GOT3 (cell line): ENCODE measurements at regions not wholly inside any gene's neighbourhood (a gene's known extent, or its start where the extent isn't known, plus 50 kb on each side); places are given as distances from the start of the nearest gene placed in this dataset.
"Not testable (repeated sequence)": the region's sequence is repeated elsewhere in the genome, so short reads cannot be mapped to it uniquely, and the experiment has no call there.

Experiments
- DNase-seq: peaks from one replicate; lab custom pipeline; 2025; ENCODE audit warnings: mixed read lengths; lab: John Stamatoyannopoulos, UW

DNA sequence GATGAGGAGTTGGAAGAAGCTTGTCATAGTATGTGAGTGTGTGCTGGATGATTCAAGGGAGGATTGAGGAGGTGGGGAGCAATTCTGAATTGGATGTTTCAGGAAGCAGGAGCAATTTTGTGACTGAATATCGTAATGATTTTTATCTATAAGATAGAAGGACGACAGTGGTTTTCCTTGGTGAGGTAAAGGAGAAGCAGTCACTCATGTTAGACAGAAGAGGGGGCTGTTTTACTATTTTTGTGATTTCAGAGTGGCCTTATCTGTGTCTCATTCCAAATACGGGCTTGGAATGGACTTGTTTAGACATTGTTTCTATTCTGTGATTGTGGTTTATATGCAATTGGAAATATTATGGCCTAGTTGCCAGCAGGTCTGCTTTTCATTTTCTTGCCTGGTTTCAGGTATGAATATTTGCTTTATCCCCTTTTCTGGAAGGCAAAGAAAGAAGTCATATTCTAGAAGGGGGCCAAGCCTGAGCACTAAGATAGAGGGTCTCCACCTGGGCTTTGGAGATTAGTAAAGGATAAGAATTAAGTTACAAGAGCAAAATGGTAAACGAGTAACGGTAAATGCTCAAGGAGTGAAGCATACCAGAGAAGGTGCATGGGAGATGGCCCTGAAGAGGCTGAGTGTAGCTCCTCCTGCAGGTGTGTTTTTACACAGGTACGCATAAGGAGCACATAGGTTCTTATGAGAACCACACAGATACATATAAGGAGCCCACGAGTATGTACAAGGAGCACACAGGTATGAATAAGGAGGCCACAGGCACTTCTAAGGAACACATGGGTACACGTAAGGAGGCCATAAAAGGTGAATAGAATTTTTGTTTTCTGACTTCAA, 124.6 kb upstream of the KCNAB1 start:
- no peak for DNase-seq

DNA sequence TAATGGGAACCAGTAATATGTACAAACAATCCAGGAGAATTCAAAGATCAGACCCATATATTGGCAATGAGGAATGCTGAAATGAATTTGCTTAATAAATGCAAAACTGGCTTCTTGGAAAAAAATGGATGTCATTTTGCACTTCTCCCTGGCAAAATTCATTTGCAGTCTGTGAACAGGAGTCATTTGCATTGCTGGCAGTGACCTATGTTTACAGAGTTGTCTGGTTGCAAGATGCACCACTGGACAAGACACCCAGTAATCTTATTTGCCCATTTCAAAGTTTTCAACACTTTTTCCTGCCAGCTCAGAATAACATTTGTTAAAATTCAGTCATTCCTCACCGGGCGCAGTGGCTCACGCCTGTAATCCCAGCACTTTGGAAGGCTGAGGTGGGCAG, 123.5 kb upstream of the KCNAB1 start:
- no peak for DNase-seq

DNA sequence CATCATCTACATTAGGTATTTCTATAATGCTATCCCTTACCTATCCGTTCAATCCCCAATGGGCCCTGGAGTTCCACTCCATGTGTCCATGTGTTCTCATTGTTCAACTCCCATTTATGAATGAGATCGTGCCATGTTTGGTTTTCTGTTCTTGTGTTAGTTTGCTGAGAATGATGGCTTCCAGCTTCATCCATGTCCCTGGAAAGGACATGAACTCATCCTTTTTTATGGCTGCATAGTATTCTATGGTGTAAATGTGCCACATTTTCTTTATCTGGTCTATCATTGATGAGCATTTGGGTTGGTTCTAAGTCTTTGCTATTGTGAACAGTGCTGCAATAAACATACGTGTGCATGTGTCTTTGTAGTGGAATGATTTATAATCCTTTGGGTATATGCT, 122.2 kb upstream of the KCNAB1 start:
- not testable (repeated sequence) for DNase-seq

DNA sequence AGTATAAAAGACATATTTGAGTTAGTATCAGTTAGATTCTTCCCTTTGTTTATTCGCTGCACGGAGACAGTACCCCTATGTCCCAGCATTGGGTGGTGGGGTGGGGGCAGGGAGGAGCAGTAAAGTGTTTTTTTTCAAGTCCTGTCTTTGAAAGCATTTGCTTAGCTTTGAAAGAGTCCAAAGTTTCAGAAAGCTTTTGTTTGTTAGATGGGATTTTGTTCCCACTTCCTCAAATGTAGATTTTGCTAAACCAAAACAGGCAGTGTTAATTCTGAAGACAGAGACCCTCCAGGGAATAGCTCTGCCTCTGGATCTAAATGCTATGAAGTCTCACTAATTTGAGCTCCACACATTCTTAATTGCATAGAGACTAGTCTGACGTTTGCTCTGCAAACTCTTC, 114.6 kb upstream of the KCNAB1 start:
- no peak for DNase-seq

DNA sequence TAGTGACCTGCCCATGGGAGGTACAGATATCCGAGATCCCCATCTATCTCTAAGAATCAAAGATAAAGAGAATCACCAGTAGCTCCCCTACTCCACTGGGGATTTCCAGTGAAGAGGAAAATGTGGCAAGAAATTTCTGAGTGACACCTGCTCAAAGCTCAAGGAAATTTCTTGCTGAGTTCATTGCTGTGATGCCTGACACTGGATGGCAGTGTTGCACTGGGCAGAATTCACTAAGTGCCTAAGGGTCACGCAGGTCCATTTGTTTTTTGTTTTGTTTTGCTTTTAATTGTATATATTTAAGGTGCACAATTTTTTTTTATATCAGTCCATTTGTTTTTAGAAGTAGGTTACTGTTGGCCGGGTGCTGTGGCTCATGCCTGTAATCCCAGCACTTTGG, 109.5 kb upstream of the KCNAB1 start:
- DNase-seq, result no peak

DNA sequence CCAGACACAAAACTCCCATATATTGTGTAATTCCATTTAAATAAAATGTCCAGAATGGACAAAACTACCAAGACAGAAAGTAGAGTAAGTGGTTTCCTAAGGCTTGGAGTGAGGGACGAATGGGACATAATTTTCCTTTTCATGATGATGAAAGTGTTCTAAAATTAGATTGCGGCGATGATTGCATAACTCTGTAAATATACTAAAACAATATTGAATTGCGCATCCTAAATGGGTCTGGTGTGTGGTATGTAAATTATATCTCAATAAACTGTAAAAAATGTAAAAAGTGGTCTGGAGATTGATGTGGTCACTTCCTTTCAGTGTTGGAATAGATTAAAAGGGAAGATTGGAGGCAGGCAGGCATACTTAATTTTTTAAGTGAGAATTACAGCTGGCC, 105.9 kb upstream of the KCNAB1 start:
- no peak for DNase-seq

DNA sequence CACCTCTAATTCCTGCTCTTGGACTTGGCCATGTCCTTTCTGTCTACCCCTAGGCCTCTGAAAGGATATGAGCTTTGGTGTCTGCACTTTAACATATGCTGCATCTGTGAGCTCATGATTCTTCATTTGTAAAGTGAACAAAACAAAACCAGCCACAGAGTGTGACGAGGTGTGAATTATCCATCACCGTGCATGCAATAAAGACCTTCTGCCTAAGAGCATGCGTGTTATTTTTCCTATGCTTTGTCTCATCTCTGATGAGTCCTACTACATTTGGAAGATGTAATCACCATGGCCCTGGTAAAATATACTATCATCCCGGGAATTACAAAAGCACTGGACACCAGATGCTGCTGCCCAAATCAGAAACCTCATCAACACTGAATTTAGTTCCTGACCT, 103.5 kb upstream of the KCNAB1 start:
- no peak for DNase-seq

DNA sequence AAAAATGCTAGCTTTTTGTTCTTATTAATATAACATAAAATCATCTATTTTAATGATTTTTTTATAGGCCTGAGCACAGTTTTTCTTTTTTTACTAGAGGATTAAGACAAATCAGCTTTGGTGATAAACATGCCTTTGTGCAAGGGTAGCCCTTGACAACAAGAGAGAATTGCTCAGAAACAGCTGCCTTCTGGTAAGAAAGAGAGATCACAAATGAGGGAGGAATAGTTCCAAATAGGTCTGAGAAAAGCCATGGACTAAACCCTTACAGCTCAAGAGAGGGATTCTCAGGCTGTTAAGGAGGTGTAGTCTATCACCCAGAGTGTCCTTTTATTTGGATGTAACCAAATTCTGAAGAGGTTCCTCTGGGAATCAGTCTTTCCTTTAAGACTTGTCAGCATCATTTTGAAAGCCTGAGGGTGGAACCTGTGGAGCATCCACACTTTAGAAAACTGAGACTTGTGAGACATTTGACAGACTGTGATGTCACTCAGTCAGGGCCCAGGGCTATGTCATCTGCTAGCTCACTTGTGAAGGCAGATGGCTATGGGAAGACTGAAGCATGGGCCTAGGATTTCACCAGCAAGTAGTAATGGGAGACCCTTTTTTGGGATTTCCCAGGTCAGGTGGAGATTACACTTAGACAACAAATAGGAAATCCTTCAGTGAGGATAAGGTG, 102.9 kb upstream of the KCNAB1 start:
- DNase-seq, result no peak

DNA sequence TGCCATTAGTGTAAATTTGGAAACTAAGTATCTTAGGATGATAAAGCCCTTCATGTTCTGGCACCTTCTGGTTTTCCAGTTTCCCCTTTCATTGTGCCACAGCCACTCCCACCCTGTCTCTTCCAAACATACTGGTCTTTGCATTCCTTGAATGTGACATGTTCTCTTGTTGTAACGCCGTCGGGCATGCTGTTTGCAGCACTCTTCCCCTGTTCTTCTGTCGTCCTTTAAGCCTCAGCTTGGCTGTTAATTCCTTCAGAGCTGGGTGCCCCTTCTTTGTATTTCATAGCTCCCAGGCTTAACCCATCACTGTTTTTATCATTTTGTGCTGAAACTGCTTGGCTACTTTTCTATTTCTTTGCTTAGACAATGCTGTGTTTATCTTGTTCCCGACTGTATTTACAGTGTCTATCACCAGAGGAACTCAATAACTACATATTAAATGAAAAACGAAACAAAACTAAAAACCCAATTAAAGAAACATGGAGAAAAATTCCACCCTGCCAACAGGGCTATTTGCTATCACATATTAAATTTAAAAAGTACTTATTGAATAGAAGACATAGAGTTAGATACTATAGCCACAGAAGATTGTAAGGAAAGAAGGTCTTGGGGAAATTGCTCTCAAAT, 95.4 kb upstream of the KCNAB1 start:
- no peak for DNase-seq

DNA sequence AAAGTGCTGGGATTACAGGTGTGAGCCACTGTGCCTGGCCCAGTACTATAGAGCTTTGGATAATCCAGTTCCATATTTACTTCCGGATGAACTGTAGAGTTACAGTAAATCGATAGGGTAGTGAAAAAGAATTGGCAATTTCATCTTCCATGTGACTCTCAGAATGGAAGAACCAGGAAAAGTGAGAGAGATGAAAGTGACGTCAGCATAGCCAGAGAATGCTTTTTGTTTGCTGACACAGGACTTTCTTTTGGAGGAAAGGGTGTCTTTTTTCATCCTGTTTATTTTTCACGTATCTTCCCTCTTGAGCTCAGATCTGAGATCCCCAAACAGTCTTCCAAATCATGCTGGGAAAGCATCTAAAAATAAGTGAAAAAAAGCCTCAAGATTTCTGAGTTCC, 91.2 kb upstream of the KCNAB1 start:
- DNase-seq, result no peak

DNA sequence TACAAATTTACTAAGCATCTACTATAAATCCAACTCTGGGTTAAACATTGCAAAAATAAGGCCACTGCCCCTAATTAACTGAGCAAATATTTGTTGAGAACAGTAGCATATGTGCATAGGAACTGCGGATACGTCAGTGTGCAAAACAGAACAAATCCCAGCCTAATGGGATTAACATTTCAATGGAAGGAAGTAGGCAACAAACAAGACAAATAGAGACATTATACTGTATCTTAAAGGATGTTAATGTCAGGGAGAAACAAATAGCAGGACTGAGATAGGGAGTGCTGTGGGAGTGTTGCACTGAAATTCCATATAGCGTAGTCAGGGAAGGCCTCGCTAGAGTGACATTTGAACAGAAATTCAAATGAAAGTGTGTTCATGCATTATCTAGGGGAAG, 89.7 kb upstream of the KCNAB1 start:
- no peak for DNase-seq

DNA sequence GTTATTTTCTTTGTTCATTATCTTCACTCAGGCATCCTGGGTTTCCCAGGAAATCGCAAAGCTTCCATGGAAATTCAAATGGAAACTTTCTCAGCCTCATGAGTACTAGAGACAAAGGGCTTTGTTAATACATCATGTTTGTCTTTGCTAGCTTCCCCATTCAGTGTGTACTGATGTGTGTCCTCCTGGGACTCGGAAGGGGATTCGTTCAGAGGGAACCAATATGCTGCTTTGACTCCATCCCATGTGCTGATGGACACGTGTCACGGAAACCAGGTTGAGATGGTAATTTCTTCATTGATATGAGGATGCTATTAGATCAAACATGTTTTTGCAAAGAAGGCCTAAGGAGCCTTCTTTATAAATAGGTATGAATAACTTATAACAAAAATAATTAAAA, 87.0 kb upstream of the KCNAB1 start:
- DNase-seq, result no peak

DNA sequence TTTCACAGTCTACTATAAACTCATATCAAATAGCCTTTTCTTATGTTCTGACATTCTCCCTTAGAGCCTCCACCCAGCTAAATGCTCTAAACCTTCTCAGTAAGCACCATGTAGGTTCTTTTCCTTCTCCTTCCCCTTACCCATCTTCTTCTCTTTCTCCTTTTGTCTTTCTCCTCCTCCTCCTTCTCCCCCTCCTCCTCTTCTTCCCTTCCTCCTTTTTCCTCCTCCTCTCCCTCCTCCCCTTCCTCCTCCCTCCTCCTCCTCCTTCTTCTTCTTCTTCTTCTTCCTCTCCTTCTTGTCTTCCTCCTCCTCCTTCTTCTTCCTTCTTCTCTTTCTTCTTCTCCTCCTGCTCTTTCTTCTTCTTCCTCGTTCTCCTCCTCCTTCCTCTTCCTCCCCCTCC, 85.2 kb upstream of the KCNAB1 start:
- no peak for DNase-seq

DNA sequence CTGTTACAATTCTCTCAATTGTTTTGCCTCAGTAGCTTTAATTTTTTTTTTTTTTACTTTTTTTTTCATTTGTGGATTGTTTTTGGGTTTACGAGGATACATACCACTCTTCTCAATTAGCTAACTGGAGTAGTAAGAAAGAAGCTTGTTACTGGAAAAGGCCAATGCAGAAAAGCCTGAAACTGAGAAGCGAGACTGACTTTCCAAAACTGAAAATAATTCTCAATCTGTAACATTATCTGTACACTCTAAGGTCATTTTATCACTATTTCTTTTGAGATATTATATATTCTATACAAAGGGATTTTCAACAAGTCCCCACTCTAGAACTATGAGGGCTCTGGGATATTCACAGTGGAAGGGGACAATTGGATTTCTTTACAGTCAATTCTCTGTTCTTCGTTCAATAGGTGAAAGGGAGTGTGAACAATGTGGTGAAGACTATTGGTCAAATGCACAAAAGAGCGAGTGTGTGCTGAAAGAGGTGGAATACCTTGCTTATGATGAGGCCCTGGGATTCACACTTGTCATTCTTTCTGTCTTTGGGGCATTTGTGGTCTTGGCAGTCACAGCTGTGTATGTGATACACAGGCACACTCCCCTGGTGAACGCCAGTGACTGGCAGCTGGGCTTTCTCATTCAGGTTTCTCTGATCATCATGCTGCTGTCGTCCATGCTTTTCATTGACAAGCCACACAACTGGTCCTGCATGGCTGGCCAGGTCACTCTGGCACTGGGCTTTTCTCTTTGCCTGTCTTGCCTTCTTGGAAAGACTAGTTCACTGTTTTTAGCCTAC, 83.9 kb upstream of the KCNAB1 start:
- no peak for DNase-seq

DNA sequence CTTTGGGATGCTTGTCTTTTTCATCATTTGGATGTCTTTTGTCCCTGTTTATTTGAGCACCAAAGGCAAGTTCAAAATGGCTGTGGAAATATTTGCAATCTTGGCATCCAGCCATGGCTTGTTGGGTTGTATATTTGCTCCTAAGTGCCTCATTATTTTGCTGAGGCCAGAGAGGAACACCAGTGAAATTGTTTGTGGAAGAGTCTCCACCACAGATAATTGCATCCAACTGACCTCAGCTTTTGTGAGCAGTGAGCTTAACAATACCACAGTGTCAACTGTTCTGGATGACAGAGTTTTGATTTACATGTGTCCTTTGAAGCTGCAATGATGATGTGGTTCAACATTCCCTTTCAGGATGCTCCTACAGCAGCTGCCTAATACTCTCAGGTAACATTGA, 83.0 kb upstream of the KCNAB1 start:
- DNase-seq, result no peak

DNA sequence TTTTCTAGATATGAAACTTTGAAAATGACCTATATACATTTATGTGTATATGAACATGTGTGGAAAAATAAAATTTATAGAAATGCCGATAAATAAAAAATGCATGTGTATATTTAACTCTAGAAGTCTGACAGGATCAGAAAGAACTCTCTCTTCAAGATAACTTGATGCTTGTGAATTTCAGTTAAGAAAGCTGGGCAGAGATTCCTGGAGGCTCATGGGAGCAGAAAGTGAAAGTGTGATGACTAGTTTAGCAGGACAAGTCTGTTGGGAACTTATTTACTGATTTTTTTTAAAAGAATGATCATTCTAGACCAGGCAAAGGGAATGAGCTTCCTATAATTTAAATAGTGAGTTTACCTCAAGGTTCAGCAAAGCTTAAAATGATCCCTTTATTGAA, 81.5 kb upstream of the KCNAB1 start:
- DNase-seq, result no peak

DNA sequence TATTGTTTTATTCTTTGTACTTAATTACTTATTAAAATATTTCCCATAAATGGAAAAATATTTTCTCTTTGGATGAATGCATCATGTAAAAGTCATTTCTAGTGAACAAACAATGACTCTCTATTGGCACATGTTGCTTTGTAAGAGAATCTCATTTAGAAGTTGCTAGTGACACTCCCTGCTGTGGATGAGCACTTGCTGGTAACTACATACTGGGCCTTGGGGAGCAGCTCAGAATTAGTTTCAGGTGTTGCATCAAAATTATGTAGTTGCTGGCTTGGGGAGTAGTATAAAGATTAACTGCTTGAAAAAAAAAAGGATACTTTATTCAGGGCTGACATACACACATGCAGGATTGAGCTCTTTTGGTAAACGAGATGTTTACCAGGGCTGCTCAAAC, 80.3 kb upstream of the KCNAB1 start:
- DNase-seq, result no peak

DNA sequence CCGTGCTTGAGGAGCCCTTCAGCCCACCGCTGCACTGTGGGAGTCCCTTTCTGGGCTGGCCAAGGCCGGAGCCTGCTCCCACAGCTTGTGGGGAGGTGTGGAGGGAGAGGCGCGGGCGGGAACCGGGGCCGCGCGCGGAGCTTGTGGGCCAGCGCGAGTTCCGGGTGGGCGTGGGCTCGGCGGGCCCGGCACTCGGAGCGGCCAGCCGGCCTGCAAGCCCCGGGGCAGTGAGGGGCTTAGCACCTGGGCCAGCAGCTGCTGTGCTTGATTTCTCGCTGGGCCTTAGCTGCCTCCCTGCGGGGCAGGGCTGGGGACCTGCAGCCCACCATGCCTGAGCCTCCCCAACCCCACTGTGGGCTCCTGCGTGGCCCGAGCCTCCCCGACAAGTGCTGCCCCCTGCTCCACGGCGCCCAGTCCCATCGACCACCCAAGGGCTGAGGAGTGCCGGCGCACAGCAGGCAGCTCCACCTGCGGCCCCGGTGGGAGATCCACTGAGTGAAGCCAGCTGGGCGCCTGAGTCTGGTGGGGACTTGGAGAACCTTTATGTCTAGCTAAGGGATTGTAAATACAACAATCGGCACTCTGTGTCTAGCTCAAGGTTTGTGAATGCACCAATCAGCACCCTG, 79.0 kb upstream of the KCNAB1 start:
- not testable (repeated sequence) for DNase-seq

DNA sequence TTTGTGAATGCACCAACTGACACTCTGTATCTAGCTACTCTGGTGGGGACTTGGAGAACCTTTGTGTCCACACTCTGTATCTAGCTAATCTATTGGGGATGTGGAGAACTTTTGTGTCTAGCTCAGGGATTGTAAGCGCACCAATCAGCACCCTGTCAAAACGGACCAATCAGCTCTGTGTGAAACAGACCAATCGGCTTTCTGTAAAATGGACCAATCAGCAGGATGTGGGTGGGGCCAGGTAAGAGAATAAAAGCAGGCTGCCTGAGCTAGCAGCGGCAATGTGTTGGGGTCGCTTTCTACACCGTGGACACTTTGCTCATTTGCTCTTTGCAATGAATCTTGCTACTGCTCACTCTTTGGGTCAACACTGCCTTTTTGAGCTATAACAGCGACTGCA, 78.5 kb upstream of the KCNAB1 start:
- not testable (repeated sequence) for DNase-seq

DNA sequence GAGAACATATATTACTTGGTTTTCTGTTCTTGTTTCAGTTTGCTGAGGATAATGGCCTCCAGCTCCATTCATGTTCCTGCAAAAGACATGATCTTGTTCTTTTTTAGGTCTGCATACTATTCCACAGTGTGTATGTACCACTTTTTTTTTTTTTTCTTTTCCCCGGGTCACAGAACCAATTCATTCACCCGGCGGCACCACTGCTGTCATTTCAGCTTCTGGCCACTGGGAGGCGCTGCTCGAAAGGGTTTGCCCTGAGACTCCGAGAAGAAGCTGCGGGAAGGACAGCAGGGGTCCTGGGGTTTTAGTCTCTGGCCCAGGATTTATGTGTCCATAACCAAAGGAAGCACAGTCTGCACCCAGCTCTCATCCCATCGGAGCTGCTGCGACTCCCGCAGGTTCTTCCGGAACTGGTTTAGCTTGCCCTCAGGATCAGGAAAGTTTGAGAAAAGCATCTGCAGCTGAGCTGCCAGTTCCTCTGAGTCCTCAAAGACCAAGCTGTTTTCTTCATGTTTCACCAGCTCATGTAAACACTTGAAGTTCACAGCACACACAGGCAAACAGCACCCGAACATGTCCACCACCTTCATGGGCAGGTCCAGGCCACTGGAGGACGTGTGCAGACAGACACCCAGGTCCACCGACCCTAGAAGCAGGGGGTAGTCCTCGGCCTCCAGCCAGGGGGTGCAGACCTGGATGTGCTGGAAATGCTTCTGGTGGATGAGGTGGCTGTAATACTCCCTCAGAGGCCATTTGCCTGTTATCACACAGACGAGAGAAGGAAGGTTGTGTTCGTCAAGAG, 76.3 kb upstream of the KCNAB1 start:
- peak; percentile 28 for DNase-seq

DNA sequence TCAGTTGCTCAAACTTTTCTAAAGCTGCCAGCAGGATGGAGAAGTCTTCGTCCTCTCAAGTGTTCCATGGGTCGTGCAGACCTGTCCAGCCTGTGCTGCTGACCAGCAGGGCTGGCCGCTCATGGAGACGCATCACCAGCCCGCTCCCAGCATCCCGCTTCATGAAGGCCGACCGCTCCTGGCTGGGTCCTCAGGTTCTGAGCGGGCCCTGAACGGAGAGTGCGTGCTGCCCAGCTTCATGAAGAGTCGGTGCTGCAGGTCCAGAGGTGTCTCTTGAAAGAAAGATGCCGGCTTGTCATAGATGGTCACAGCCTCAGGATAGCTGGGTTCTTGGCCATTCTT, 75.8 kb upstream of the KCNAB1 start:
- DNase-seq, result no peak
